HUES6 (cell line): ENCODE measurements at regions not wholly inside any gene's neighbourhood (a gene's known extent, or its start where the extent isn't known, plus 50 kb on each side); places are given as distances from the start of the nearest gene placed in this dataset.
"Not testable (repeated sequence)": the region's sequence is repeated elsewhere in the genome, so short reads cannot be mapped to it uniquely, and the experiment has no call there.

Experiments
- H3K27ac ChIP-seq: 2 replicates; pipeline ENCODE4 v1.7.0; 2013; ENCODE audit warnings: low read depth, mild to moderate bottlenecking, low read length, inconsistent platforms
- H3K27me3 ChIP-seq: 2 replicates; pipeline ENCODE4 v1.6.1; 2013; ENCODE audit warnings: low read length; ENCODE audit not compliant: control insufficient read depth, insufficient read depth
- H3K36me3 ChIP-seq: 2 replicates; pipeline ENCODE4 v1.6.1; 2013; ENCODE audit warnings: low read length; ENCODE audit not compliant: control insufficient read depth, insufficient read depth
- H3K4me1 ChIP-seq: 2 replicates; pipeline ENCODE4 v1.6.1; 2013; ENCODE audit warnings: low read length; ENCODE audit not compliant: control insufficient read depth, insufficient read depth
- H3K4me3 ChIP-seq: 2 replicates; pipeline ENCODE4 v1.5.1; 2013; ENCODE audit warnings: low read depth, low read length
- H3K9ac ChIP-seq: one replicate; pipeline ENCODE4 v1.6.1; 2013; ENCODE audit warnings: mild to moderate bottlenecking, low read length
- H3K9me3 ChIP-seq: 2 replicates; pipeline ENCODE4 v1.6.1; 2013; ENCODE audit warnings: low read depth, low read length; ENCODE audit not compliant: control insufficient read depth, insufficient read depth

DNA sequence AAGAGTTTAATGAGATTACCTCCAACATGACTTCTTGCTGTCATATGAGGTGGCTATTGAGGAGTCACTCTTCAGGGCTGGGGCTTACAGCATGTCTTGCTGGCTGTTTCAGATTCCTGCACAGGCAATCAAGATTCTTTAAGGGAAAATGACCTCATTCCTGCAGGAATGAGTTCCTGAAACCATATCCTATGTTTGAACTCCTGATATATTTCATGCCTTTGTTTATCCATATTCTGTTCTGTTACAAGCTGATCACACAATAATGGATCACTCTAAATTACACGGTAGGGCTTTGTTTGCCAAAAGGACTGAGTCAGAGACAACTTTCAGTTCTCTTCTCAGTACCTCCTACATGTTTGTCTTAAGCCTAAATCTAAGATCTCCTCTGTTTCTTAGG lies 879.8 kb upstream of the PIK3C3 start:
- no peaks in the 10 kb centered on the region; the same call in 1 of the 2 replicates for H3K4me1 ChIP-seq
- no peaks in the 10 kb centered on the region for H3K9me3 ChIP-seq
- no peak overlapping the region for H3K9ac ChIP-seq
- H3K27me3 ChIP-seq, result no peaks in the 10 kb centered on the region
- H3K4me3 ChIP-seq, result no peak overlapping the region
- H3K36me3 ChIP-seq, result no peaks in the 10 kb centered on the region
- H3K27ac ChIP-seq, result no peak overlapping the region

- no peak overlapping the region for H3K4me3 ChIP-seq
- no peaks in the 10 kb centered on the region for H3K36me3 ChIP-seq
- H3K4me1 ChIP-seq, result no peaks in the 10 kb centered on the region; the same call in 1 of the 2 replicates
- no peaks in the 10 kb centered on the region for H3K27me3 ChIP-seq
- no peak overlapping the region for H3K9ac ChIP-seq
- H3K9me3 ChIP-seq, result no peaks in the 10 kb centered on the region
- no peak overlapping the region for H3K27ac ChIP-seq
Observed at GRCh38 chr18:41073372-41073954, 881.6 kb upstream of the PIK3C3 start.

DNA sequence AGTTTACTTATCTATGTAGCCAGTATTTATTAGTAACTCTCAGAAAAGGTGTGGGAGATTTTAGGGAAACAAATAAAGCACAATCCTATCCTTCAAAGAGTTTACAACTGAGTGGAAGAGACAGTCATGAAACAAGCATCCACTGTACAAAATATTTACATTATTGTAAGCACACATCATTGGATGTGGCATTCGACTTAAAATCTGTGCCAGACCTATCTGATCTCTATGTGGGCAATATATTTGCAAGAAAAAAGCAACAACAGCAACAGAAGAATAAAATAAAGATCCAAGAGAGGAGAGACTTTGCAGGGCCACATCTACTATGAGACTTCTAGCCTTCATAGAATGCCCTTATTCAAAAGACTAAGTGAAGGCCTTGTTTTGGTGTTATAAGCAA lies 882.1 kb upstream of the PIK3C3 start:
- no peak overlapping the region for H3K27ac ChIP-seq
- no peaks in the 10 kb centered on the region for H3K27me3 ChIP-seq
- H3K36me3 ChIP-seq, result no peaks in the 10 kb centered on the region
- no peak overlapping the region for H3K4me3 ChIP-seq
- H3K4me1 ChIP-seq, result no peaks in the 10 kb centered on the region; the same call in 1 of the 2 replicates
- H3K9me3 ChIP-seq, result no peaks in the 10 kb centered on the region
- H3K9ac ChIP-seq, result no peak overlapping the region

GRCh38 chr18:41071826-41072225 lies 883.2 kb upstream of the PIK3C3 start:
- H3K27me3 ChIP-seq, result no peaks in the 10 kb centered on the region
- no peak overlapping the region for H3K4me3 ChIP-seq
- H3K9ac ChIP-seq, result no peak overlapping the region
- no peak overlapping the region for H3K27ac ChIP-seq
- no peaks in the 10 kb centered on the region for H3K9me3 ChIP-seq
- H3K36me3 ChIP-seq, result no peaks in the 10 kb centered on the region
- no peaks in the 10 kb centered on the region; the same call in 1 of the 2 replicates for H3K4me1 ChIP-seq

- H3K27me3 ChIP-seq, result no peaks in the 10 kb centered on the region
- H3K9me3 ChIP-seq, result no peaks in the 10 kb centered on the region
- H3K4me1 ChIP-seq, result no peaks in the 10 kb centered on the region
- no peak overlapping the region for H3K27ac ChIP-seq
- no peaks in the 10 kb centered on the region for H3K36me3 ChIP-seq
- no peak overlapping the region for H3K4me3 ChIP-seq
- no peak overlapping the region for H3K9ac ChIP-seq
Observed at GRCh38 chr18:41069167-41069566, 885.9 kb upstream of the PIK3C3 start.

- Histone ChIP-seq H3K27me3 (no peaks in the 10 kb centered on the region), H3K27ac (no peak overlapping the region), H3K36me3 (no peaks in the 10 kb centered on the region), H3K9me3 (no peaks in the 10 kb centered on the region), H3K4me3 (no peak overlapping the region), H3K9ac (no peak overlapping the region), H3K4me1 (no peaks in the 10 kb centered on the region)
Observed at GRCh38 chr18:41064916-41065315, 890.1 kb upstream of the PIK3C3 start.

DNA sequence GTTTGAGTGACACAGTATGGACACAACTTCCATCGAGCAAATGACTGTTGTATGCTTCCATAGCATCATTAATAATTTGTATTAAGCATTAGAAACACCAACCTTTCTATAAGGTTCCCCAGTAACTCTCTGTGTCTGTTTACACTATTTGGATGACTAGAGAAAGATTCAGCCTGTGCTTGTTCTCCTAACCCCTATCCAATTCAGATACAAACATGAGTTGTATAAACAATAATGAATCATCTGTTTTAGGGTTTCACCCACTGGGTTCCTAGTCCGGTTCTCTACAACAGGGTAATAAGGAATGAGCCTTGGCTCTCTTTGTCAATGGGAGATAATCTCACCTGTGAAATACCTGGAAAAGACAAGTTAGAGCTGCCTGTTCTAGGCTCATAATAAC lies 894.1 kb upstream of the PIK3C3 start:
- H3K9ac ChIP-seq, result no peak overlapping the region
- no peaks in the 10 kb centered on the region for H3K9me3 ChIP-seq
- no peaks in the 10 kb centered on the region for H3K27me3 ChIP-seq
- no peak overlapping the region for H3K27ac ChIP-seq
- no peak overlapping the region for H3K4me3 ChIP-seq
- H3K4me1 ChIP-seq, result no peaks in the 10 kb centered on the region
- H3K36me3 ChIP-seq, result no peaks in the 10 kb centered on the region

- no peak overlapping the region for H3K9ac ChIP-seq
- H3K4me3 ChIP-seq, result no peak overlapping the region
- H3K27ac ChIP-seq, result no peak overlapping the region
- no peaks in the 10 kb centered on the region for H3K27me3 ChIP-seq
- no peaks in the 10 kb centered on the region for H3K36me3 ChIP-seq
- H3K4me1 ChIP-seq, result no peaks in the 10 kb centered on the region
- H3K9me3 ChIP-seq, result no peaks in the 10 kb centered on the region
Observed at GRCh38 chr18:41059126-41059415, 896.0 kb upstream of the PIK3C3 start.

DNA sequence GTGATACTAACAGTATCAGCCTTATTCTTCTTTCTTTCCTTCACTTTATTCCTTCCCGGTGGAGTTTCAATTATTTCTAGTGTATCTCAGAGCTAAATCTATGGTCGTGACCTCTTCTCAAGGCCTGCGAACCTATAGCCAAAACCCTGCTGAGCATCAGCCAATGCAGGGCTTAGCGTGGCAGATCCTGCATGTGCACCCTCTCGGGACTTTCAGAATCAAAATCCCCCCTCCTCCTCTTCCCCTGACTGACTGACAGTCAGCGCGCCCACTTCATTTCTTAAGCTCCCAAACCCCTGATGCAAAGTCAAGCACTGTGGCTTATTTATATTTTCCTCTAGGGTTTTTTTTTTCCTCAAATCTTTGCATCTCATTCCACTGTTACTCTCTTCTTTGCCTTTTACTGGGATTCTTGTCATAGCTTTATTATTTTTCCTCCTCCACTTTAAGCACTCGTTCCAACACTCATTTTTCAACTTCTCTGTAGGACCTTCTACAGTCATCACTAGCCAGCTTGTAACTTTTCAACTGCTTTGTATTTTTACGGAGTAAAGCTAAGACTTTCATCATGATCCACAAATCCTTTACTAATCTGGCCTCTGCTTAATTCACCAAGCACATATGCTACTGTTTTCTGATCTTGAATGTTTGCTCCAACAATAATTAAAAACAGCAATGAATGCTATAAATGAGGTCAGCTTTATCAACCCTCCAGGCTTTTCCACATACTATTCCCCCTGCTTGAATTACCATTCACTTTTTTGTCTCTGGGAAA lies 896.5 kb upstream of the PIK3C3 start:
- no peaks in the 10 kb centered on the region for H3K27me3 ChIP-seq
- no peak overlapping the region for H3K27ac ChIP-seq
- no peak overlapping the region for H3K4me3 ChIP-seq
- H3K9me3 ChIP-seq, result no peaks in the 10 kb centered on the region
- no peaks in the 10 kb centered on the region for H3K36me3 ChIP-seq
- H3K4me1 ChIP-seq, result no peaks in the 10 kb centered on the region
- H3K9ac ChIP-seq, result no peak overlapping the region

GRCh38 chr18:41052625-41053024 lies 902.4 kb upstream of the PIK3C3 start:
- Histone ChIP-seq H3K4me3 (no peak overlapping the region), H3K9ac (no peak overlapping the region), H3K4me1 (no peaks in the 10 kb centered on the region), H3K27me3 (no peaks in the 10 kb centered on the region), H3K36me3 (no peaks in the 10 kb centered on the region), H3K27ac (no peak overlapping the region), H3K9me3 (no peaks in the 10 kb centered on the region)

- not testable (repeated sequence) for H3K36me3 ChIP-seq, H3K4me3 ChIP-seq, H3K9me3 ChIP-seq, H3K27me3 ChIP-seq, H3K4me1 ChIP-seq, H3K9ac ChIP-seq, H3K27ac ChIP-seq
Observed at GRCh38 chr18:41046250-41046649, 908.8 kb upstream of the PIK3C3 start.
